ENCODE measurements at regions not wholly inside any gene's neighbourhood (a gene's known extent, or its start where the extent isn't known, plus 50 kb on each side); places are given as distances from the start of the nearest gene placed in this dataset.

DNA sequence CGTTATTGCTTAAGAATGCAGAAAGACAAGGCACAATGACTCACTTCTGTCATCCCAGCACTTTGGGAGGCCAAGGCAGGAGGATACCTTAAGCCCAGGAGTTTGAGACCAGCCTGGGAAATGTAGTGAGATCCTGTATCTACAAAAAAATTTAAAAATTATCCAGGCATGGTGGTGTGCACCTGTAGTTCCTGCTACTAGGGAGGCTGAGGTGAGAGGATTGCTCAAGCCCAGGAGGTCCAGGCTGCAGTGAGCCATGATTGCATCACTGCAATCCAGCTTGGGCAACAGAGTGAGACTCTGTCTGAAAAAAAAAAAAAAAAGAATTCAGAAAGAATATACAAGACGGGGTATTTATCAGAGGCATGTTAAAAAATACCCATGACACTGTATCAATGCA is 182.0 kb upstream of the SPOPL start:
- TF ChIP-seq SP1 (IDR thresholded peaks at IDR 0.05) (no peak), ZNF384 (IDR thresholded peaks at IDR 0.05) (no peak), SUZ12 (IDR thresholded peaks at IDR 0.05) (no peak)
- TF ChIP-seq, protein P1, sequence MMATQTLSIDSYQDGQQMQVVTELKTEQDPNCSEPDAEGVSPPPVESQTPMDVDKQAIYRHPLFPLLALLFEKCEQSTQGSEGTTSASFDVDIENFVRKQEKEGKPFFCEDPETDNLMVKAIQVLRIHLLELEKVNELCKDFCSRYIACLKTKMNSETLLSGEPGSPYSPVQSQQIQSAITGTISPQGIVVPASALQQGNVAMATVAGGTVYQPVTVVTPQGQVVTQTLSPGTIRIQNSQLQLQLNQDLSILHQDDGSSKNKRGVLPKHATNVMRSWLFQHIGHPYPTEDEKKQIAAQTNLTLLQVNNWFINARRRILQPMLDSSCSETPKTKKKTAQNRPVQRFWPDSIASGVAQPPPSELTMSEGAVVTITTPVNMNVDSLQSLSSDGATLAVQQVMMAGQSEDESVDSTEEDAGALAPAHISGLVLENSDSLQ (IDR thresholded peaks at IDR 0.05) = no peak
